ENCODE measurements at regions not wholly inside any gene's neighbourhood (a gene's known extent, or its start where the extent isn't known, plus 50 kb on each side); places are given as distances from the start of the nearest gene placed in this dataset.

DNA sequence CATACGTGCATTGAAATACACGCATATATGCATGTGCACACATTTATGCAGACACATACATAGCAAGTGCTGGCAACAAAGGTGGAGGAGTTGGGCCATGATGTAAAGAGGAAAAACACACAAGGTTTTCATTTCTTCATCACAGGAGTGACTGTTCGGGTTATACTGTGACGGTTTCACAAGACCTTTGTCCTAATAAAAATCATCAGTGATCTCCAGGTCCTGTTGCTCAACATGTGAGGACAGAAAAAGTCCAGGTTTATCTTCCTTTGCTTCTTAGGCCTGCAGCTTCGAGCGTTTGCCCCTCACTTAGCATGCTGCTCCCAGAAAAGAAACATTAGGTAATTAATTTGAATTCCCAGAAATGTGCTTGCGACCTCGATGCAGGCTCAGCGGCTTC is 1260.0 kb upstream of the TMEM132C start (continued):
- no peak for TF ChIP-seq GABPA (IDR thresholded peaks at IDR 0.05; ENCODE audit: low read depth)
- TF ChIP-seq CEBPB (IDR thresholded peaks at IDR 0.05; ENCODE audit: borderline replicate concordance in 1 of 2, low read depth in 2 of 2, low read length in 2 of 2): no peak
- no peak for TF ChIP-seq CHD1 (IDR thresholded peaks at IDR 0.05; ENCODE audit: low read depth, low read length)
- TF ChIP-seq TCF12 (IDR thresholded peaks at IDR 0.05; ENCODE audit: low read depth, low read length): no peak
- TF ChIP-seq RAD21 (IDR thresholded peaks at IDR 0.05; ENCODE audit: insufficient read depth, low read depth, low read length): no peak
- TF ChIP-seq ZZZ3 (IDR thresholded peaks at IDR 0.05; ENCODE audit: control insufficient read depth, insufficient read length, low read depth): no peak

DNA sequence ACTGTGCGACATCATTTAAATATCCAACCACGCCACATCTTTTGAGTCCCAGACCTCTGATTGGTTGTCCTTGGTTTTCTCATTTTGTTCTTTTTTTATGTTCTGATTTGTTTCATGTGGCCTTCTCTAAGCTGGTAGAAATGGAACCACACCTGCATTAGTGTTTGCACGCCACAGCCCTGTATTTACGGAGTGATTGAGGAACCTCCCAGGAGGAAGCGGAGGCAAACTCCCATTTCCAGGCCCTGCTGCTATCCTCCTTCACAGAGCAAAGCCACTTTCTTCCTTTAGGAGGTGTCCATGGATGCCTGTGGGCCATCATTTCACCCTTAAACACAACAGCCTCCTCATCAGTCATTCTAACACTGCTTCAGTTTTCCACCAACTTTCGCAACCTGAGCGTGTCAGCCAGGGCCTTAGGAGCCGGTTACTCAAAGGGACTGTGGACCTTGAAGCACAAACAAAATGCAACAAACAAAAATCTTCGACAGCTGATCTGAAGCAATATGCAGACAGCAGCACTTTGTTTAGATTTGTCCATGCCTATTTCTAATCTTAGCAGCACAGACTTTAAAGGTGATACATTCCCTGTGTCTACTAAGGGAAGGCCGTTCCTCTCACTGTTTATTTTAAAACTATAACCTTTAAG is 1258.1 kb upstream of the TMEM132C start:
- WGBS (ENCODE audit: insufficient coverage, insufficient replicate concordance, low lambda C conversion rate, missing lambda C conversion rate): 52% methylated on average over 10 of the region's 10 CpGs
- Histone ChIP-seq H3K36me3 (ENCODE audit: control insufficient read depth in 2 of 2, insufficient read depth in 2 of 2, low read length in 1 of 2) (no peaks in the 10 kb centered on the region), H2AFZ (ENCODE audit: control insufficient read depth, low read depth, low read length) (no peak overlapping the region), H3K9me3 (replicated peaks; ENCODE audit: control insufficient read depth, insufficient read depth, low read length) (no peaks in the 10 kb centered on the region), H3K9ac (ENCODE audit: control insufficient read depth, insufficient read depth, low read length) (no peak overlapping the region), H3K79me2 (ENCODE audit: control insufficient read depth, insufficient read depth, low read length) (no peaks in the 10 kb centered on the region), H3K4me1 (ENCODE audit: control insufficient read depth, insufficient read depth, low read length) (no peaks in the 10 kb centered on the region), H3K27me3 (replicated peaks in 1 of 2; ENCODE audit: control insufficient read depth in 2 of 2, insufficient read depth in 2 of 2, low read length in 1 of 2) (no peaks in the 10 kb centered on the region), H4K20me1 (ENCODE audit: control insufficient read depth, insufficient read depth) (no peaks in the 10 kb centered on the region), H3K4me2 (ENCODE audit: control insufficient read depth, insufficient read depth) (no peak overlapping the region), H3K4me3 (no peak overlapping the region), H3K27ac (ENCODE audit: control insufficient read depth, insufficient read depth) (no peak overlapping the region)
- in situ Hi-C loops (cut with MboI) (no loop called here), intact Hi-C loops (cut with micrococcal nuclease; ENCODE audit: unreplicated experiment) (no loop called here)
- SMC1A ChIA-PET (ENCODE audit: uncharacterized antibody, unreplicated experiment): no interaction called here
- ATAC-seq: no peak
- no TSS peak for BruUV-seq (replicated peaks)
- CTCF ChIA-PET: no interaction called here
- no peak for FAIRE-seq
- DNase-seq (ENCODE audit: low read depth, low spot score): no peak
- POLR2A ChIA-PET: no interaction called here
- RAD21 ChIA-PET (ENCODE audit: unreplicated experiment): no interaction called here
- TF ChIP-seq JUND (IDR thresholded peaks at IDR 0.05; ENCODE audit: low read depth, low read length) (no peak), SIN3A (IDR thresholded peaks at IDR 0.05; ENCODE audit: low read depth, low read length) (no peak), KDM1A (IDR thresholded peaks at IDR 0.05; ENCODE audit: borderline replicate concordance) (no peak), NFXL1 (IDR thresholded peaks at IDR 0.05; ENCODE audit: borderline replicate concordance) (no peak), SUPT20H (IDR thresholded peaks at IDR 0.05; ENCODE audit: borderline replicate concordance, control insufficient read depth, low read depth, low read length) (no peak), FOXK2 (IDR thresholded peaks at IDR 0.05) (no peak), BACH1 (IDR thresholded peaks at IDR 0.05; ENCODE audit: borderline replicate concordance) (no peak), NFIC (IDR thresholded peaks at IDR 0.05; ENCODE audit: low read depth, low read length) (no peak)
- TF ChIP-seq, protein P1, sequence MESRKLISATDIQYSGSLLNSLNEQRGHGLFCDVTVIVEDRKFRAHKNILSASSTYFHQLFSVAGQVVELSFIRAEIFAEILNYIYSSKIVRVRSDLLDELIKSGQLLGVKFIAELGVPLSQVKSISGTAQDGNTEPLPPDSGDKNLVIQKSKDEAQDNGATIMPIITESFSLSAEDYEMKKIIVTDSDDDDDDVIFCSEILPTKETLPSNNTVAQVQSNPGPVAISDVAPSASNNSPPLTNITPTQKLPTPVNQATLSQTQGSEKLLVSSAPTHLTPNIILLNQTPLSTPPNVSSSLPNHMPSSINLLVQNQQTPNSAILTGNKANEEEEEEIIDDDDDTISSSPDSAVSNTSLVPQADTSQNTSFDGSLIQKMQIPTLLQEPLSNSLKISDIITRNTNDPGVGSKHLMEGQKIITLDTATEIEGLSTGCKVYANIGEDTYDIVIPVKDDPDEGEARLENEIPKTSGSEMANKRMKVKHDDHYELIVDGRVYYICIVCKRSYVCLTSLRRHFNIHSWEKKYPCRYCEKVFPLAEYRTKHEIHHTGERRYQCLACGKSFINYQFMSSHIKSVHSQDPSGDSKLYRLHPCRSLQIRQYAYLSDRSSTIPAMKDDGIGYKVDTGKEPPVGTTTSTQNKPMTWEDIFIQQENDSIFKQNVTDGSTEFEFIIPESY (IDR thresholded peaks at IDR 0.05): no peak
- TF ChIP-seq, protein P2, sequence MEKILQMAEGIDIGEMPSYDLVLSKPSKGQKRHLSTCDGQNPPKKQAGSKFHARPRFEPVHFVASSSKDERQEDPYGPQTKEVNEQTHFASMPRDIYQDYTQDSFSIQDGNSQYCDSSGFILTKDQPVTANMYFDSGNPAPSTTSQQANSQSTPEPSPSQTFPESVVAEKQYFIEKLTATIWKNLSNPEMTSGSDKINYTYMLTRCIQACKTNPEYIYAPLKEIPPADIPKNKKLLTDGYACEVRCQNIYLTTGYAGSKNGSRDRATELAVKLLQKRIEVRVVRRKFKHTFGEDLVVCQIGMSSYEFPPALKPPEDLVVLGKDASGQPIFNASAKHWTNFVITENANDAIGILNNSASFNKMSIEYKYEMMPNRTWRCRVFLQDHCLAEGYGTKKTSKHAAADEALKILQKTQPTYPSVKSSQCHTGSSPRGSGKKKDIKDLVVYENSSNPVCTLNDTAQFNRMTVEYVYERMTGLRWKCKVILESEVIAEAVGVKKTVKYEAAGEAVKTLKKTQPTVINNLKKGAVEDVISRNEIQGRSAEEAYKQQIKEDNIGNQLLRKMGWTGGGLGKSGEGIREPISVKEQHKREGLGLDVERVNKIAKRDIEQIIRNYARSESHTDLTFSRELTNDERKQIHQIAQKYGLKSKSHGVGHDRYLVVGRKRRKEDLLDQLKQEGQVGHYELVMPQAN (conservative IDR thresholded peaks at IDR 0.05): no peak
- TF ChIP-seq, protein P3, sequence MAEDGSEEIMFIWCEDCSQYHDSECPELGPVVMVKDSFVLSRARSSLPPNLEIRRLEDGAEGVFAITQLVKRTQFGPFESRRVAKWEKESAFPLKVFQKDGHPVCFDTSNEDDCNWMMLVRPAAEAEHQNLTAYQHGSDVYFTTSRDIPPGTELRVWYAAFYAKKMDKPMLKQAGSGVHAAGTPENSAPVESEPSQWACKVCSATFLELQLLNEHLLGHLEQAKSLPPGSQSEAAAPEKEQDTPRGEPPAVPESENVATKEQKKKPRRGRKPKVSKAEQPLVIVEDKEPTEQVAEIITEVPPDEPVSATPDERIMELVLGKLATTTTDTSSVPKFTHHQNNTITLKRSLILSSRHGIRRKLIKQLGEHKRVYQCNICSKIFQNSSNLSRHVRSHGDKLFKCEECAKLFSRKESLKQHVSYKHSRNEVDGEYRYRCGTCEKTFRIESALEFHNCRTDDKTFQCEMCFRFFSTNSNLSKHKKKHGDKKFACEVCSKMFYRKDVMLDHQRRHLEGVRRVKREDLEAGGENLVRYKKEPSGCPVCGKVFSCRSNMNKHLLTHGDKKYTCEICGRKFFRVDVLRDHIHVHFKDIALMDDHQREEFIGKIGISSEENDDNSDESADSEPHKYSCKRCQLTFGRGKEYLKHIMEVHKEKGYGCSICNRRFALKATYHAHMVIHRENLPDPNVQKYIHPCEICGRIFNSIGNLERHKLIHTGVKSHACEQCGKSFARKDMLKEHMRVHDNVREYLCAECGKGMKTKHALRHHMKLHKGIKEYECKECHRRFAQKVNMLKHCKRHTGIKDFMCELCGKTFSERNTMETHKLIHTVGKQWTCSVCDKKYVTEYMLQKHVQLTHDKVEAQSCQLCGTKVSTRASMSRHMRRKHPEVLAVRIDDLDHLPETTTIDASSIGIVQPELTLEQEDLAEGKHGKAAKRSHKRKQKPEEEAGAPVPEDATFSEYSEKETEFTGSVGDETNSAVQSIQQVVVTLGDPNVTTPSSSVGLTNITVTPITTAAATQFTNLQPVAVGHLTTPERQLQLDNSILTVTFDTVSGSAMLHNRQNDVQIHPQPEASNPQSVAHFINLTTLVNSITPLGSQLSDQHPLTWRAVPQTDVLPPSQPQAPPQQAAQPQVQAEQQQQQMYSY (CRISPR knock-in tag; IDR thresholded peaks at IDR 0.05): no peak
